Osteocyte (in vitro differentiated cells): ENCODE measurements at regions not wholly inside any gene's neighbourhood (a gene's known extent, or its start where the extent isn't known, plus 50 kb on each side); places are given as distances from the start of the nearest gene placed in this dataset.

Experiments
- DNase-seq: peaks from one replicate; pipeline ENCODE4 v3.0.0; 2021; ENCODE audit warnings: mixed read lengths; ENCODE audit not compliant: unreplicated experiment; ENCODE audit errors: extremely low spot score
- H3K27ac Mint-ChIP-seq: one replicate; pipeline ENCODE4 v1.8.0; 2021; ENCODE audit warnings: mild to moderate bottlenecking, mixed read lengths; ENCODE audit not compliant: unreplicated experiment
- H3K27me3 Mint-ChIP-seq: one replicate; pipeline ENCODE4 v1.8.0; 2021; ENCODE audit warnings: mixed read lengths; ENCODE audit not compliant: unreplicated experiment
- H3K36me3 Mint-ChIP-seq: one replicate; pipeline ENCODE4 v1.8.0; 2021; ENCODE audit warnings: mixed read lengths; ENCODE audit not compliant: unreplicated experiment
- H3K4me1 Mint-ChIP-seq: one replicate; pipeline ENCODE4 v1.8.0; 2021; ENCODE audit warnings: mixed read lengths; ENCODE audit not compliant: unreplicated experiment
- H3K4me3 Mint-ChIP-seq: one replicate; pipeline ENCODE4 v1.8.0; 2021; ENCODE audit warnings: mild to moderate bottlenecking, moderate library complexity, mixed read lengths; ENCODE audit not compliant: unreplicated experiment
- H3K9me3 Mint-ChIP-seq: one replicate; pipeline ENCODE4 v1.8.0; 2021; ENCODE audit warnings: mixed read lengths; ENCODE audit not compliant: unreplicated experiment
- CTCF ChIP-seq: fragments of 200-600 bp; sonication (generic); IDR thresholded peaks from 2 replicates; pipeline ENCODE4 v1.5.0; 2021; ENCODE audit warnings: antibody characterized with exemption, mild to moderate bottlenecking, moderate library complexity

- no peaks in the 10 kb centered on the region for H3K4me1 Mint-ChIP-seq
- H3K4me3 Mint-ChIP-seq, result no peak overlapping the region
- TF ChIP-seq CTCF, result no peak
- no peak overlapping the region for H3K27ac Mint-ChIP-seq
- peaks cover 17% of the 10 kb centered on the region for H3K27me3 Mint-ChIP-seq
- H3K9me3 Mint-ChIP-seq, result no peaks in the 10 kb centered on the region
- no peak for DNase-seq
- H3K36me3 Mint-ChIP-seq, result no peaks in the 10 kb centered on the region
These were observed 138.3 kb downstream of the ANKRD60 start for GRCh38 chr20:58090161-58090560.

- Mint-ChIP-seq H3K36me3 (no peaks in the 10 kb centered on the region), H3K9me3 (no peaks in the 10 kb centered on the region), H3K27ac (no peak overlapping the region), H3K4me3 (no peak overlapping the region), H3K27me3 (peaks cover 15% of the 10 kb centered on the region), H3K4me1 (no peaks in the 10 kb centered on the region)
- TF ChIP-seq CTCF, result no peak
- no peak for DNase-seq
These were observed 139.8 kb downstream of the ANKRD60 start for GRCh38 chr20:58088625-58089024.

GRCh38 chr20:58088105-58088504 lies 140.3 kb downstream of the ANKRD60 start:
- Mint-ChIP-seq H3K27me3 (peaks cover 16% of the 10 kb centered on the region), H3K9me3 (no peaks in the 10 kb centered on the region), H3K4me1 (no peaks in the 10 kb centered on the region), H3K36me3 (no peaks in the 10 kb centered on the region), H3K27ac (no peak overlapping the region), H3K4me3 (no peak overlapping the region)
- no peak for DNase-seq
- no peak for TF ChIP-seq CTCF

- Mint-ChIP-seq H3K4me3 (no peak overlapping the region), H3K27ac (no peak overlapping the region), H3K9me3 (no peaks in the 10 kb centered on the region), H3K4me1 (no peaks in the 10 kb centered on the region), H3K36me3 (no peaks in the 10 kb centered on the region), H3K27me3 (peaks cover 18% of the 10 kb centered on the region)
- DNase-seq, result no peak
- TF ChIP-seq CTCF, result no peak
These were observed 140.9 kb downstream of the ANKRD60 start for GRCh38 chr20:58087562-58087858.

- H3K27ac Mint-ChIP-seq, result no peak overlapping the region
- peak; percentile 90 for TF ChIP-seq CTCF
- H3K4me1 Mint-ChIP-seq, result peaks cover 2% of the 10 kb centered on the region
- H3K4me3 Mint-ChIP-seq, result no peak overlapping the region
- H3K36me3 Mint-ChIP-seq, result no peaks in the 10 kb centered on the region
- peak; percentile 76 for DNase-seq
- peaks cover 18% of the 10 kb centered on the region for H3K27me3 Mint-ChIP-seq
- no peaks in the 10 kb centered on the region for H3K9me3 Mint-ChIP-seq
These were observed 141.5 kb downstream of the ANKRD60 start for GRCh38 chr20:58086763-58087561.
